Upper lobe of left lung (tissue), 4 donors: ENCODE measurements at regions not wholly inside any gene's neighbourhood (a gene's known extent, or its start where the extent isn't known, plus 50 kb on each side); places are given as distances from the start of the nearest gene placed in this dataset.

Experiments used
- CTCF ChIP-seq, 6 experiments: fragments of 450-650 bp in 4 of 6; fragments of 200-600 bp in 2 of 6; sonication (generic) in 2 of 6; IDR thresholded peaks; one replicate each; pipeline ENCODE4 v1.5.1; 2016 to 2019; ENCODE audit warnings: antibody characterized with exemption in 6 of 6
- EP300 ChIP-seq, 4 donors: sonication (generic); formaldehyde crosslinking; IDR thresholded peaks; one replicate each; pipeline ENCODE4 v1.5.1; 2017; ENCODE audit warnings: antibody characterized with exemption in 4 of 4, control low read depth in 2 of 4
- POLR2A ChIP-seq, 4 donors: fragments of 450-650 bp; IDR thresholded peaks; one replicate each; pipeline ENCODE4 v1.5.1; 2016 to 2017; ENCODE audit warnings: antibody characterized with exemption in 4 of 4, mild to moderate bottlenecking in 2 of 4
- POLR2AphosphoS5 ChIP-seq, 2 donors: sonication (generic); formaldehyde crosslinking; IDR thresholded peaks; one replicate each; pipeline ENCODE4 v1.5.1; 2017; ENCODE audit warnings: antibody characterized with exemption in 2 of 2

GRCh38 chr15:69652751-69653305 is 200.2 kb downstream of the RPLP1 start:
- TF ChIP-seq CTCF (IDR thresholded peaks at IDR 0.05) (no peak), POLR2A (IDR thresholded peaks at IDR 0.05) (no peak), POLR2AphosphoS5 (IDR thresholded peaks at IDR 0.05) (no peak), EP300 (IDR thresholded peaks at IDR 0.05) (no peak)
